B cell (primary cell): ENCODE measurements at regions not wholly inside any gene's neighbourhood (a gene's known extent, or its start where the extent isn't known, plus 50 kb on each side); places are given as distances from the start of the nearest gene placed in this dataset.

Experiments used
- ATAC-seq: fragments of 200-7000 bp; cut with Tn5 transposase; one replicate; pipeline ENCODE4 v1.10.0; 2021; ENCODE audit warnings: low read depth, mild to moderate bottlenecking, moderate number of reproducible peaks, moderate library complexity
- CTCF ChIA-PET: fragments of 350-600 bp; sonication (Branson Sonifier 250); formaldehyde crosslinking; loops from one replicate; lab custom pipeline; 2021; ENCODE audit warnings: antibody characterized with exemption, inconsistent platforms; lab: Charles Lee
- POLR2A ChIA-PET: fragments of 350-600 bp; sonication (Branson Sonifier 250); formaldehyde crosslinking; loops from one replicate; lab custom pipeline; 2021; ENCODE audit warnings: antibody characterized with exemption; lab: Charles Lee
- DNase-seq: peaks from one replicate; pipeline ENCODE4 v3.0.0; 2013
- H2AFZ ChIP-seq: 2 replicates; pipeline ENCODE4 v1.6.1; 2012; ENCODE audit warnings: mild to moderate bottlenecking, low read depth, low read length; ENCODE audit not compliant: insufficient read depth, poor library complexity, severe bottlenecking
- H3K27ac ChIP-seq, 2 donors: 1 replicate in 1 of 2; 2 replicates in 1 of 2; pipeline ENCODE4 v1.5.1; 2012 to 2013; ENCODE audit warnings: low read length in 2 of 2, mild to moderate bottlenecking in 2 of 2, moderate library complexity in 1 of 2
- H3K27me3 ChIP-seq, 4 experiments: fragments of 200-600 bp in 1 of 4; sonication (generic) in 1 of 4; replicated peaks in 1 of 4; 1 replicate in 2 of 4; 2 replicates in 2 of 4; pipeline versions ENCODE4 v1.6.1 to v1.7.0; 2013 to 2016; ENCODE audit warnings: low read length in 3 of 4, mild to moderate bottlenecking in 2 of 4, mixed read lengths in 1 of 4, moderate library complexity in 1 of 4; ENCODE audit not compliant: insufficient read depth in 4 of 4, control insufficient read depth in 3 of 4; ENCODE audit errors: control extremely low read depth in 1 of 4
- H3K36me3 ChIP-seq, 2 experiments: replicated peaks in 1 of 2; 1 replicate in 1 of 2; 2 replicates in 1 of 2; pipeline versions ENCODE4 v1.6.1 to v1.7.1; 2013; ENCODE audit warnings: low read length in 1 of 2; ENCODE audit not compliant: insufficient read depth in 2 of 2, control insufficient read depth in 1 of 2; ENCODE audit errors: control extremely low read depth in 1 of 2, extremely low read depth in 1 of 2
- H3K4me1 ChIP-seq, 2 donors: fragments of 200-600 bp in 1 of 2; sonication (generic) in 1 of 2; 1 replicate in 1 of 2; 2 replicates in 1 of 2; pipeline versions ENCODE4 v1.5.1 to v1.6.1; 2013 to 2017; ENCODE audit warnings: low read length in 2 of 2; ENCODE audit not compliant: control insufficient read depth in 2 of 2, insufficient read depth in 2 of 2
- H3K4me2 ChIP-seq: replicated peaks from 2 replicates; pipeline ENCODE3; 2012; ENCODE audit warnings: mild to moderate bottlenecking, low read depth, low read length; ENCODE audit not compliant: poor library complexity, severe bottlenecking
- H3K4me3 ChIP-seq, 5 experiments: fragments of 200-600 bp in 1 of 5; sonication (generic) in 1 of 5; 1 replicate in 3 of 5; 2 replicates in 2 of 5; pipeline versions ENCODE4 v1.5.1 to v1.7.0; 2011 to 2016; ENCODE audit warnings: low read length in 4 of 5, mild to moderate bottlenecking in 4 of 5, low read depth in 2 of 5, control low read depth in 1 of 5, moderate library complexity in 1 of 5; ENCODE audit not compliant: insufficient read depth in 1 of 5; ENCODE audit errors: control extremely low read depth in 1 of 5, extremely low read depth in 1 of 5
- H3K79me2 ChIP-seq: fragments of 200-600 bp; sonication (generic); one replicate; pipeline ENCODE4 v1.6.0; 2016; ENCODE audit warnings: low read length; ENCODE audit not compliant: control insufficient read depth, insufficient read depth
- H3K9ac ChIP-seq: fragments of 200-600 bp; sonication (generic); 2 replicates; pipeline ENCODE4 v1.6.1; 2017; ENCODE audit warnings: mild to moderate bottlenecking, low read length, moderate library complexity
- H3K9me3 ChIP-seq, 3 donors: one replicate each; pipeline versions ENCODE4 v1.6.1 to v1.7.1; 2013; ENCODE audit warnings: low read length in 2 of 3; ENCODE audit not compliant: control insufficient read depth in 2 of 3, insufficient read depth in 1 of 3; ENCODE audit errors: control extremely low read depth in 1 of 3
- H4K20me1 ChIP-seq: 2 replicates; pipeline ENCODE4 v1.6.0; 2012; ENCODE audit warnings: mild to moderate bottlenecking, low read length; ENCODE audit not compliant: insufficient read depth, control insufficient read depth, poor library complexity, severe bottlenecking
- H3K27ac Mint-ChIP-seq: one replicate; pipeline ENCODE4 v1.8.0; 2021; ENCODE audit warnings: mixed read lengths
- H3K27me3 Mint-ChIP-seq: one replicate; pipeline ENCODE4 v1.8.0; 2021; ENCODE audit warnings: mixed read lengths
- H3K4me1 Mint-ChIP-seq: one replicate; pipeline ENCODE4 v1.8.0; 2021; ENCODE audit warnings: mixed read lengths
- H3K4me3 Mint-ChIP-seq: one replicate; pipeline ENCODE4 v1.8.0; 2021; ENCODE audit warnings: mixed read lengths
- H3K9me3 Mint-ChIP-seq: one replicate; pipeline ENCODE4 v1.8.0; 2022; ENCODE audit warnings: mixed read lengths; ENCODE audit not compliant: insufficient read depth
- EZH2 ChIP-seq: IDR thresholded peaks from 2 replicates; pipeline ENCODE4 v1.6.1; 2012; ENCODE audit warnings: borderline replicate concordance, low read depth, mild to moderate bottlenecking, moderate library complexity, low read length; ENCODE audit not compliant: insufficient read depth, poor library complexity, severe bottlenecking
- WGBS: methylation state at CpG from one replicate; pipeline ENCODE4 v1.1.5; 2013; ENCODE audit warnings: missing lambda C conversion rate; ENCODE audit not compliant: insufficient coverage; 5-methylcytosine and 5-hydroxymethylcytosine counted together
- intact Hi-C: fragments of 100-400 bp; cut with micrococcal nuclease; formaldehyde crosslinking; loops from one replicate; pipeline ENCODE4 v1.10.0; 2022
- TF ChIP-seq, protein P1 (sequence below): fragments of 200-600 bp; IDR thresholded peaks from one replicate; pipeline ENCODE4 v1.8.0; 2022; ENCODE audit warnings: antibody characterized with exemption, mild to moderate bottlenecking

DNA sequence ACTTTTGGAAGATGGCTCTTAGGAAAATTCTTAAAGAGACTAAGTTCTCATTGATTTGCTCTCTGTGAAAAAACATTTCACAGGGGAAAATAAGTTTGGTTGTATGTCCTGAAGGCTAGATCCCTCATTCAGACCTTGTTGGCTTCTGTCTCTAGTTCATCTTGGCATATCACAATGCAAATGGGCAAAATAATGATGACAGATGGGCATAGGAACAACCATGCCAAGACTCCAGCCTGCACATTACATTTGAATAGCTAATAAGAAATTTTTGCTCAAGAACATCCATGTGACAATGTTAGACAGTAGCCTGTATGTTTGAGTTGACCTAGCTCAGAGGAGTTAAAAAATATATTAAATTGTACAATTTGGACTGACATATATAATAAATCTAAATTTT is 292.9 kb downstream of the PLA2G4A start:
- H3K9ac ChIP-seq = no peak overlapping the region
- H2AFZ ChIP-seq = no peak overlapping the region
- H3K4me1 ChIP-seq = no peaks in the 10 kb centered on the region
- H3K27ac ChIP-seq = no peak overlapping the region
- no peaks in the 10 kb centered on the region for H3K9me3 ChIP-seq
- intact Hi-C loops = no loop called here
- no peaks in the 10 kb centered on the region for H3K27me3 Mint-ChIP-seq
- no peak overlapping the region for H3K4me2 ChIP-seq
- ChIA-PET POLR2A (no interaction called here), CTCF (no interaction called here)
- no peak overlapping the region for H3K4me3 ChIP-seq
- no peak for TF ChIP-seq EZH2
- TF ChIP-seq, protein P1, sequence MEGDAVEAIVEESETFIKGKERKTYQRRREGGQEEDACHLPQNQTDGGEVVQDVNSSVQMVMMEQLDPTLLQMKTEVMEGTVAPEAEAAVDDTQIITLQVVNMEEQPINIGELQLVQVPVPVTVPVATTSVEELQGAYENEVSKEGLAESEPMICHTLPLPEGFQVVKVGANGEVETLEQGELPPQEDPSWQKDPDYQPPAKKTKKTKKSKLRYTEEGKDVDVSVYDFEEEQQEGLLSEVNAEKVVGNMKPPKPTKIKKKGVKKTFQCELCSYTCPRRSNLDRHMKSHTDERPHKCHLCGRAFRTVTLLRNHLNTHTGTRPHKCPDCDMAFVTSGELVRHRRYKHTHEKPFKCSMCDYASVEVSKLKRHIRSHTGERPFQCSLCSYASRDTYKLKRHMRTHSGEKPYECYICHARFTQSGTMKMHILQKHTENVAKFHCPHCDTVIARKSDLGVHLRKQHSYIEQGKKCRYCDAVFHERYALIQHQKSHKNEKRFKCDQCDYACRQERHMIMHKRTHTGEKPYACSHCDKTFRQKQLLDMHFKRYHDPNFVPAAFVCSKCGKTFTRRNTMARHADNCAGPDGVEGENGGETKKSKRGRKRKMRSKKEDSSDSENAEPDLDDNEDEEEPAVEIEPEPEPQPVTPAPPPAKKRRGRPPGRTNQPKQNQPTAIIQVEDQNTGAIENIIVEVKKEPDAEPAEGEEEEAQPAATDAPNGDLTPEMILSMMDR = no peak
- no peaks in the 10 kb centered on the region for H3K4me1 Mint-ChIP-seq
- H3K36me3 ChIP-seq = no peaks in the 10 kb centered on the region
- H3K27ac Mint-ChIP-seq = no peak overlapping the region
- DNase-seq = no peak
- H3K79me2 ChIP-seq = no peaks in the 10 kb centered on the region
- no peak for ATAC-seq
- H3K4me3 Mint-ChIP-seq = no peak overlapping the region
- no peaks in the 10 kb centered on the region for H3K27me3 ChIP-seq
- no peaks in the 10 kb centered on the region for H4K20me1 ChIP-seq
- H3K9me3 Mint-ChIP-seq = no peaks in the 10 kb centered on the region

DNA sequence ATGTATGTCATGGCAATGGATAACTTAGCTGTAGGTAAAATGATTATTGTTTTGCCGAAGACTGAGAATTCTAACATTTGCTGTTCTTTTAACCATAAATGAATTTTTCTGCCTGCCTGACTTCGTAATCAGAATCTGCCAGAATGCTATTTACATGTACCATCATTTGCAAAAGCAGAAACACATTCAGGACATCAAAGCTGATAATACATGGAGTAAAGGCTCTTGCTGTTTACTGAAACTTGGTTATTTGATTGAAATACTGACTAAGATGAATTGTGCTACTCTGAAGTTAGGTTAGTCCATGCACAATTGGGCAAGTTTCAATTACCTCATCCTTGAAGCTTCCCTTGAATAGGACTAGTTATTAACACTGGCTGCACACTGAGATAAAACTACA is 293.8 kb downstream of the PLA2G4A start:
- no peak overlapping the region for H3K9ac ChIP-seq
- no peak for TF ChIP-seq EZH2
- TF ChIP-seq, protein P1 = no peak
- intact Hi-C loops = no loop called here
- ChIA-PET CTCF (no interaction called here), POLR2A (no interaction called here)
- H3K9me3 ChIP-seq = no peaks in the 10 kb centered on the region
- ATAC-seq (no peak), DNase-seq (no peak)
- no peaks in the 10 kb centered on the region for H3K36me3 ChIP-seq
- H4K20me1 ChIP-seq = no peaks in the 10 kb centered on the region
- no CpG with 5 or more reads among the region's 2 CpGs for WGBS
- no peak overlapping the region for H3K27ac Mint-ChIP-seq
- no peak overlapping the region for H3K27ac ChIP-seq
- H3K4me3 Mint-ChIP-seq = no peak overlapping the region
- H3K4me1 Mint-ChIP-seq = no peaks in the 10 kb centered on the region
- no peaks in the 10 kb centered on the region for H3K27me3 ChIP-seq
- no peak overlapping the region for H3K4me2 ChIP-seq
- H2AFZ ChIP-seq = no peak overlapping the region
- H3K4me1 ChIP-seq = no peaks in the 10 kb centered on the region
- H3K9me3 Mint-ChIP-seq = no peaks in the 10 kb centered on the region
- no peak overlapping the region for H3K4me3 ChIP-seq
- H3K27me3 Mint-ChIP-seq = no peaks in the 10 kb centered on the region
- H3K79me2 ChIP-seq = no peaks in the 10 kb centered on the region
